ENCODE measurements at regions not wholly inside any gene's neighbourhood (a gene's known extent, or its start where the extent isn't known, plus 50 kb on each side); places are given as distances from the start of the nearest gene placed in this dataset.

DNA sequence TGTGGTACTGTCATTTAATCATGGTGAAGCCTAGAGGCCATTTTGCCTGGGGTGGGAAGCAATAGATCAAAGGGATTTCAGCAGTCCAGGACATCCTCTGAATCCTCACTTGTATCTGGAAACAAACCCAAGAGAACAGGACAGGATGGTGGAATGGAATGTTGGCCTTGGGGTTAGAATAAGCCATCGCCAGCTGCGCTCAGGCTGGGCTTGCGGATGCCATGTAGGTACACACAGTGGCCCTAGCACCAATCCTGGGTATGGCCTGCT lies 76.5 kb upstream of the ALDH1A3 start:
- TF ChIP-seq, protein P1, sequence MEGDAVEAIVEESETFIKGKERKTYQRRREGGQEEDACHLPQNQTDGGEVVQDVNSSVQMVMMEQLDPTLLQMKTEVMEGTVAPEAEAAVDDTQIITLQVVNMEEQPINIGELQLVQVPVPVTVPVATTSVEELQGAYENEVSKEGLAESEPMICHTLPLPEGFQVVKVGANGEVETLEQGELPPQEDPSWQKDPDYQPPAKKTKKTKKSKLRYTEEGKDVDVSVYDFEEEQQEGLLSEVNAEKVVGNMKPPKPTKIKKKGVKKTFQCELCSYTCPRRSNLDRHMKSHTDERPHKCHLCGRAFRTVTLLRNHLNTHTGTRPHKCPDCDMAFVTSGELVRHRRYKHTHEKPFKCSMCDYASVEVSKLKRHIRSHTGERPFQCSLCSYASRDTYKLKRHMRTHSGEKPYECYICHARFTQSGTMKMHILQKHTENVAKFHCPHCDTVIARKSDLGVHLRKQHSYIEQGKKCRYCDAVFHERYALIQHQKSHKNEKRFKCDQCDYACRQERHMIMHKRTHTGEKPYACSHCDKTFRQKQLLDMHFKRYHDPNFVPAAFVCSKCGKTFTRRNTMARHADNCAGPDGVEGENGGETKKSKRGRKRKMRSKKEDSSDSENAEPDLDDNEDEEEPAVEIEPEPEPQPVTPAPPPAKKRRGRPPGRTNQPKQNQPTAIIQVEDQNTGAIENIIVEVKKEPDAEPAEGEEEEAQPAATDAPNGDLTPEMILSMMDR (IDR thresholded peaks at IDR 0.05), result no peak
- no peak for TF ChIP-seq POLR2AphosphoS5 (IDR thresholded peaks at IDR 0.05)
